OCI-LY1 (cell line): ENCODE measurements at regions not wholly inside any gene's neighbourhood (a gene's known extent, or its start where the extent isn't known, plus 50 kb on each side); places are given as distances from the start of the nearest gene placed in this dataset.
"Not testable (repeated sequence)": the region's sequence is repeated elsewhere in the genome, so short reads cannot be mapped to it uniquely, and the experiment has no call there.

Source experiments
- H2AFZ ChIP-seq: fragments of 200-600 bp; sonication (generic), shearing (Covaris generic); 2 replicates; pipeline ENCODE4 v1.6.0; 2014; ENCODE audit warnings: antibody characterized with exemption, mild to moderate bottlenecking, low read length
- H3F3A ChIP-seq: fragments of 200-600 bp; sonication (generic), shearing (Covaris generic); 2 replicates; pipeline ENCODE4 v1.6.0; 2014; ENCODE audit warnings: mild to moderate bottlenecking, antibody characterized with exemption, low read length, moderate library complexity; ENCODE audit not compliant: insufficient read depth
- H3K27ac ChIP-seq: fragments of 200-600 bp; sonication (generic); 2 replicates; pipeline ENCODE4 v1.5.1; 2014; ENCODE audit warnings: low read length, mixed run types, mild to moderate bottlenecking, low read depth; ENCODE audit not compliant: poor library complexity, severe bottlenecking
- H3K27me3 ChIP-seq: fragments of 200-600 bp; sonication (generic); 2 replicates; pipeline ENCODE4 v1.6.0; 2014; ENCODE audit warnings: antibody characterized with exemption, mild to moderate bottlenecking, low read length, moderate library complexity; ENCODE audit not compliant: insufficient read depth
- H3K36me3 ChIP-seq: fragments of 200-600 bp; sonication (generic); 2 replicates; pipeline ENCODE4 v1.6.1; 2014; ENCODE audit warnings: mild to moderate bottlenecking, antibody characterized with exemption, low read length, moderate library complexity, mixed read lengths; ENCODE audit not compliant: insufficient read depth
- H3K4me1 ChIP-seq: fragments of 200-600 bp; sonication (generic); 2 replicates; pipeline ENCODE4 v1.5.1; 2014; ENCODE audit warnings: mild to moderate bottlenecking, low read length, moderate library complexity; ENCODE audit not compliant: insufficient read depth, severe bottlenecking
- H3K4me2 ChIP-seq: fragments of 200-600 bp; sonication (generic), shearing (Covaris generic); 2 replicates; pipeline ENCODE4 v1.6.1; 2014; ENCODE audit warnings: low read length
- H3K4me3 ChIP-seq: fragments of 200-600 bp; sonication (generic); 2 replicates; pipeline ENCODE4 v1.5.1; 2014; ENCODE audit warnings: low read length, low read depth, mild to moderate bottlenecking, mixed read lengths; ENCODE audit not compliant: poor library complexity, severe bottlenecking
- H3K79me2 ChIP-seq: fragments of 200-600 bp; shearing (Covaris generic); 2 replicates; pipeline ENCODE4 v1.6.1; 2016; ENCODE audit warnings: mixed run types, low read length, mixed read lengths; ENCODE audit not compliant: insufficient read depth
- H3K9ac ChIP-seq: fragments of 200-600 bp; sonication (generic), shearing (Covaris generic); 2 replicates; pipeline ENCODE4 v1.6.1; 2014; ENCODE audit warnings: mild to moderate bottlenecking, low read length, mixed read lengths
- H3K9me2 ChIP-seq: fragments of 200-600 bp; sonication (generic), shearing (Covaris generic); 2 replicates; pipeline ENCODE4 v1.6.1; 2014; ENCODE audit warnings: low read depth, mild to moderate bottlenecking, low read length, mixed read lengths
- H3K9me3 ChIP-seq: fragments of 200-600 bp; shearing (Covaris generic); 2 replicates; pipeline ENCODE4 v1.6.1; 2014; ENCODE audit warnings: low read length, mixed read lengths
- H4K20me1 ChIP-seq: fragments of 200-600 bp; sonication (generic), shearing (Covaris generic); 2 replicates; pipeline ENCODE4 v1.6.0; 2016; ENCODE audit warnings: mild to moderate bottlenecking, low read length; ENCODE audit not compliant: insufficient read depth
- EZH2 ChIP-seq: fragments of 200-600 bp; sonication (generic), shearing (Covaris generic); IDR thresholded peaks from 2 replicates; pipeline ENCODE4 v1.8.0; 2017; ENCODE audit warnings: borderline replicate concordance, mixed run types, mild to moderate bottlenecking, antibody characterized with exemption, low read length, moderate library complexity, mixed read lengths
- TF ChIP-seq, protein P1 (sequence below): fragments of 200-600 bp; sonication (generic), shearing (Covaris generic); IDR thresholded peaks from 2 replicates; pipeline ENCODE4 v1.5.1; 2017; ENCODE audit warnings: mild to moderate bottlenecking, antibody characterized with exemption, low read length, moderate library complexity, mixed read lengths

DNA sequence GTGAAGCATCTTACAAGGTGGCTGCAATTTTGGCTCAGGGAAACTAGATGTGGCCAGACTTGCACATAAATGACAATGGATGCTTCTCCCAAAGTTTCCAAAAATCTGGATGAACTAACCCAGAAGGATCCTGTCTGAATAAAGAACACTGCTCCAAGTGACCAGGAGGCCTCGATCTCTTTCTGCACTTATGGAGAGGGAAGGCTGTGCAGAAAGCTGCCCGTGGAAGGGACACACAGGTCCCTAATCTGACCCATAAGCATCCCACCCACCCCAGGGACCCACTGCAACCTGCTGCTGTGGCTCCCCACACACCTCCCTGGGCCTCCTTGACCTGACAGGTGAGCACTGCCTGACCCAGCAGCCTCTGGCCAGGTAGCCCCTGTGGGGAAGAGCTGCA, 74.6 kb upstream of the SEC14L1 start:
- Histone ChIP-seq H3K79me2 (no peaks in the 10 kb centered on the region), H3F3A (no peaks in the 10 kb centered on the region), H3K27me3 (peaks cover 4% of the 10 kb centered on the region; the same call in 1 of the 2 replicates), H3K9me2 (no peaks in the 10 kb centered on the region), H3K9me3 (no peaks in the 10 kb centered on the region), H4K20me1 (no peaks in the 10 kb centered on the region), H3K27ac (no peak overlapping the region), H3K4me2 (no peak overlapping the region), H3K4me3 (no peak overlapping the region), H3K36me3 (no peaks in the 10 kb centered on the region), H3K9ac (no peak overlapping the region), H3K4me1 (no peaks in the 10 kb centered on the region), H2AFZ (no peak overlapping the region)
- TF ChIP-seq, protein P1, sequence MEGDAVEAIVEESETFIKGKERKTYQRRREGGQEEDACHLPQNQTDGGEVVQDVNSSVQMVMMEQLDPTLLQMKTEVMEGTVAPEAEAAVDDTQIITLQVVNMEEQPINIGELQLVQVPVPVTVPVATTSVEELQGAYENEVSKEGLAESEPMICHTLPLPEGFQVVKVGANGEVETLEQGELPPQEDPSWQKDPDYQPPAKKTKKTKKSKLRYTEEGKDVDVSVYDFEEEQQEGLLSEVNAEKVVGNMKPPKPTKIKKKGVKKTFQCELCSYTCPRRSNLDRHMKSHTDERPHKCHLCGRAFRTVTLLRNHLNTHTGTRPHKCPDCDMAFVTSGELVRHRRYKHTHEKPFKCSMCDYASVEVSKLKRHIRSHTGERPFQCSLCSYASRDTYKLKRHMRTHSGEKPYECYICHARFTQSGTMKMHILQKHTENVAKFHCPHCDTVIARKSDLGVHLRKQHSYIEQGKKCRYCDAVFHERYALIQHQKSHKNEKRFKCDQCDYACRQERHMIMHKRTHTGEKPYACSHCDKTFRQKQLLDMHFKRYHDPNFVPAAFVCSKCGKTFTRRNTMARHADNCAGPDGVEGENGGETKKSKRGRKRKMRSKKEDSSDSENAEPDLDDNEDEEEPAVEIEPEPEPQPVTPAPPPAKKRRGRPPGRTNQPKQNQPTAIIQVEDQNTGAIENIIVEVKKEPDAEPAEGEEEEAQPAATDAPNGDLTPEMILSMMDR, result no peak
- no peak for TF ChIP-seq EZH2

DNA sequence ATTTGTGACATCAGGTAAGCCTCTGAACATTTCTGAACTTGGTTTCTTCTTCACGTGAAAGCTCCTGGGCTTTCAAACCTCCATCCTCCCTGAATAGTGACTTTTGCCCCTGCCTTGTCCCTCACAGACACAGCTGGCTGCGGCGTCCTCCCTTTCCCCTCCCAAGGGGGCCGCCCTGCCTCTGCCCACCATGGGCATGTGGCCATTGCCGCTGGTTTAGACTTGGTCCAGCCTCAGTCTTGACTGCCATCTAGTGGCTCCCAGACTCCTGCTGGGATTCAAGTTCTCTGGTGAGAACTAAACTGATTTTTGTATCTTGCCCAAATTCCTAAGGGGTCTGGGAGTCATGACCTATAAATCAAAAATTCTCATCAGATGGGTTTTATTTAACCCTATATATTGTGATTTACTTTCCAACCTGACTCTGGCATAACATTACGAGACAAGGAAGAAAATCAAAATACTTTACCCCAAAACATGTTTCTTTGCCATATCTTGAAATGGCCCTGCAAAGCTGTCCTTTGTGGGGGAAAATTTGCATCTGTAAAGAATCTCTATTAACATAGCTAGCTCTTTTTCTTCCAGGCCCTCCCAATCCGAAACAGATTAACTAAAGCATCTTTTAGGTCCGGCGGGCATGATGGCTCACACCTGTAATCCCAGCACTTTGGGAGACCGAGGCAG, 73.9 kb upstream of the SEC14L1 start:
- not testable (repeated sequence) for H3K9ac ChIP-seq, H3K4me2 ChIP-seq, H3K4me3 ChIP-seq, H3K9me2 ChIP-seq, H3K27ac ChIP-seq, H3K27me3 ChIP-seq, H4K20me1 ChIP-seq, H3K4me1 ChIP-seq, H3K79me2 ChIP-seq, H3F3A ChIP-seq, H2AFZ ChIP-seq, H3K9me3 ChIP-seq, H3K36me3 ChIP-seq
- TF ChIP-seq, protein P1, result peak; percentile 89

DNA sequence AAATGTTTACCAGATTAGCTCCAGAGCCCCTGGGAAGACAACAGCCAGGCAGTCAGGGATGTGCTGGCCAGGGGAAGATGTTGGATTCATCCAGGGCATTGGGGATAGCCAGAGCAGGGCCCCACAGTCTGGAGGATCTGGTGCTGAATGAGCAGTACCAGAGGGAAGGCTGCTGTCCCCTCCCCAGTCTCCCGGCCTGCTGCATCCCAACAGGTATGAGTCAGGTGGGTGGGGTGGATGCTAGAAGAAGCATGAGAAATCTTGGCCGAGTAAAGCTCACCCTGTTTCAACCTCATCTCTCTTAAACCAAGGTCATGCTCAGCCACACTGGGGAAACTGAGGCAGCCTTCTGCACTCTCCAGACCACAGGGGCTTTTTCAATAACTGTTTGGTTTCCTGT, 71.9 kb upstream of the SEC14L1 start:
- Histone ChIP-seq H4K20me1 (no peaks in the 10 kb centered on the region), H3K27ac (no peak overlapping the region), H3K9me3 (no peaks in the 10 kb centered on the region), H3K27me3 (peaks cover 4% of the 10 kb centered on the region; the same call in 1 of the 2 replicates), H3K4me2 (no peak overlapping the region), H3F3A (no peaks in the 10 kb centered on the region), H3K9ac (no peak overlapping the region), H3K36me3 (no peaks in the 10 kb centered on the region), H3K79me2 (no peaks in the 10 kb centered on the region), H3K4me1 (no peaks in the 10 kb centered on the region), H3K9me2 (no peaks in the 10 kb centered on the region), H2AFZ (no peak overlapping the region), H3K4me3 (no peak overlapping the region)
- TF ChIP-seq, protein P1, result no peak
